HL-60 (cell line): ENCODE measurements at regions not wholly inside any gene's neighbourhood (a gene's known extent, or its start where the extent isn't known, plus 50 kb on each side); places are given as distances from the start of the nearest gene placed in this dataset.

Experiments used
- DNase-seq, 2 experiments: peaks; one replicate each; pipeline ENCODE4 v3.0.0-alpha.2; 2010 to 2020; ENCODE audit warnings: low read depth in 1 of 2, low spot score in 1 of 2
- H3K27ac ChIP-seq: fragments of 250-450 bp; sonication (Bioruptor Pico); replicated peaks from 2 replicates; pipeline ENCODE4 v1.5.1; 2020; ENCODE audit warnings: mild to moderate bottlenecking, moderate library complexity
- H3K27me3 ChIP-seq: fragments of 250-450 bp; sonication (Bioruptor Pico); 2 replicates; pipeline ENCODE4 v1.5.1; 2021; ENCODE audit warnings: mild to moderate bottlenecking, moderate library complexity; ENCODE audit not compliant: insufficient read depth, poor library complexity, severe bottlenecking
- H3K4me3 ChIP-seq: replicated peaks from 2 replicates; pipeline ENCODE4 v1.5.1; 2011; ENCODE audit warnings: mild to moderate bottlenecking, control low read depth, low read length; ENCODE audit not compliant: insufficient read depth
- CTCF ChIP-seq: IDR thresholded peaks from one replicate; pipeline ENCODE4 v1.5.1; 2011; ENCODE audit warnings: low read length, control low read depth, inconsistent platforms; ENCODE audit not compliant: insufficient read depth
- GABPA ChIP-seq: IDR thresholded peaks from 2 replicates; pipeline ENCODE4 v1.6.1; 2012; ENCODE audit warnings: low read depth
- POLR2AphosphoS5 ChIP-seq: IDR thresholded peaks from 2 replicates; pipeline ENCODE4 v1.6.1; 2012; ENCODE audit warnings: low read depth
- REST ChIP-seq: IDR thresholded peaks from 2 replicates; pipeline ENCODE4 v1.6.1; 2012; ENCODE audit warnings: low read depth; ENCODE audit not compliant: insufficient replicate concordance
- SPI1 ChIP-seq: IDR thresholded peaks from 2 replicates; pipeline ENCODE4 v1.6.1; 2012; ENCODE audit warnings: low read depth, mild to moderate bottlenecking, borderline replicate concordance

- no peak overlapping the region for H3K27ac ChIP-seq
- no peaks in the 10 kb centered on the region for H3K27me3 ChIP-seq
- H3K4me3 ChIP-seq = no peak overlapping the region
- DNase-seq = peak in 1 of 2 experiments; percentile 26
- TF ChIP-seq POLR2AphosphoS5 = no peak
- no peak for TF ChIP-seq SPI1
- no peak for TF ChIP-seq REST
- TF ChIP-seq CTCF = no peak
- TF ChIP-seq GABPA = no peak
These were observed 143.9 kb upstream of the ITGA6 start for GRCh38 chr2:172283476-172283875.

- Histone ChIP-seq H3K4me3 (no peak overlapping the region), H3K27me3 (no peaks in the 10 kb centered on the region), H3K27ac (0 out of 2 replicates have a peak overlapping the region, but pooled peaks have one; percentile 1)
- DNase-seq = no peak
- TF ChIP-seq REST (no peak), SPI1 (no peak), GABPA (no peak), POLR2AphosphoS5 (no peak), CTCF (no peak)
These were observed 143.2 kb upstream of the ITGA6 start for GRCh38 chr2:172284209-172284608.

- Histone ChIP-seq H3K4me3 (no peak overlapping the region), H3K27me3 (no peaks in the 10 kb centered on the region), H3K27ac (no peak overlapping the region; the same call in 1 of the 2 replicates)
- peak; percentile 43; the same call in 1 of the 2 replicates for TF ChIP-seq SPI1
- TF ChIP-seq REST = no peak
- peak; percentile 44 to 60 for DNase-seq
These were observed 142.3 kb upstream of the ITGA6 start for GRCh38 chr2:172285010-172285621.
